OCI-LY7 (cell line): ENCODE measurements at regions not wholly inside any gene's neighbourhood (a gene's known extent, or its start where the extent isn't known, plus 50 kb on each side); places are given as distances from the start of the nearest gene placed in this dataset.

Experiments used
- CTCF ChIP-seq: fragments of 200-600 bp; sonication (generic); conservative IDR thresholded peaks from 2 replicates; pipeline ENCODE4 v1.5.1; 2014; ENCODE audit warnings: mild to moderate bottlenecking, antibody characterized with exemption, low read length, moderate library complexity, mixed read lengths
- EZH2phosphoT487 ChIP-seq: fragments of 200-600 bp; sonication (generic); IDR thresholded peaks from 2 replicates; pipeline ENCODE4 v1.6.1; 2018; ENCODE audit warnings: low read depth, borderline replicate concordance, mild to moderate bottlenecking, mixed run types, antibody characterized with exemption, low read length, moderate library complexity, mixed read lengths

GRCh38 chr2:228377533-228377932, 196.0 kb upstream of the SPHKAP start:
- TF ChIP-seq EZH2phosphoT487 (no peak), CTCF (no peak)
